HUDEP-2 (cell line): ENCODE measurements at regions not wholly inside any gene's neighbourhood (a gene's known extent, or its start where the extent isn't known, plus 50 kb on each side); places are given as distances from the start of the nearest gene placed in this dataset.
"Not testable (repeated sequence)": the region's sequence is repeated elsewhere in the genome, so short reads cannot be mapped to it uniquely, and the experiment has no call there.

Source experiments
- DNase-seq, 76 experiments: peaks; one replicate each; lab custom pipeline; 2025; ENCODE audit not compliant: unreplicated experiment in 76 of 76; lab: John Stamatoyannopoulos, UW

GRCh38 chr7:37598824-37599223 is 84.7 kb upstream of the GPR141 start:
- peak in 66 of 76 experiments; percentile 4 to 94 (median 56) for DNase-seq

- DNase-seq = no peak
Measured at GRCh38 chr7:37601321-37601720, 82.2 kb upstream of the GPR141 start.

- no peak for DNase-seq
Measured at GRCh38 chr7:37604078-37604477, 79.5 kb upstream of the GPR141 start.

- DNase-seq = not testable (repeated sequence)
Measured at GRCh38 chr7:37617406-37617805, 66.2 kb upstream of the GPR141 start.

- DNase-seq = no peak
Measured at GRCh38 chr7:37633048-37633447, 50.5 kb upstream of the GPR141 start.
